GM21526 (cell line): ENCODE measurements at regions not wholly inside any gene's neighbourhood (a gene's known extent, or its start where the extent isn't known, plus 50 kb on each side); places are given as distances from the start of the nearest gene placed in this dataset.

ENCODE experiments used
- ATAC-seq: cut with Tn5 transposase; IDR thresholded peaks from one replicate; pipeline ENCODE4 v1.9.1; 2021; ENCODE audit warnings: moderate library complexity; ENCODE audit not compliant: unreplicated experiment, low FRiP score

- ATAC-seq, result no peak
Measured at GRCh38 chr6:6884193-6884627, 223.6 kb upstream of the RREB1 start.

GRCh38 chr6:6884916-6885315, 222.8 kb upstream of the RREB1 start:
- ATAC-seq, result no peak

- ATAC-seq, result no peak
Measured at GRCh38 chr6:6885521-6886170, 222.1 kb upstream of the RREB1 start.

- ATAC-seq, result no peak
Measured at GRCh38 chr6:6886171-6886885, 221.4 kb upstream of the RREB1 start.

- no peak for ATAC-seq
Measured at GRCh38 chr6:6886886-6887285, 220.9 kb upstream of the RREB1 start.

- ATAC-seq, result no peak
Measured at GRCh38 chr6:6889601-6890000, 218.2 kb upstream of the RREB1 start.

GRCh38 chr6:6890400-6890858, 217.3 kb upstream of the RREB1 start:
- ATAC-seq, result no peak

- no peak for ATAC-seq
Measured at GRCh38 chr6:6891125-6891721, 216.5 kb upstream of the RREB1 start.

GRCh38 chr6:6891949-6892461, 215.8 kb upstream of the RREB1 start:
- no peak for ATAC-seq

GRCh38 chr6:6892744-6893583, 214.8 kb upstream of the RREB1 start:
- ATAC-seq, result no peak

GRCh38 chr6:6893701-6894100, 214.1 kb upstream of the RREB1 start:
- no peak for ATAC-seq

GRCh38 chr6:6895929-6896328, 211.8 kb upstream of the RREB1 start:
- no peak for ATAC-seq

GRCh38 chr6:6897140-6897539, 210.6 kb upstream of the RREB1 start:
- ATAC-seq, result no peak

- ATAC-seq, result no peak
Measured at GRCh38 chr6:6900569-6901204, 207.1 kb upstream of the RREB1 start.

- ATAC-seq, result no peak
Measured at GRCh38 chr6:6901205-6901719, 206.5 kb upstream of the RREB1 start.

GRCh38 chr6:6901945-6902344, 205.8 kb upstream of the RREB1 start:
- ATAC-seq, result no peak

GRCh38 chr6:6905961-6906518, 201.7 kb upstream of the RREB1 start:
- no peak for ATAC-seq

GRCh38 chr6:6906570-6907213, 201.1 kb upstream of the RREB1 start:
- no peak for ATAC-seq

- no peak for ATAC-seq
Measured at GRCh38 chr6:6907286-6907685, 200.5 kb upstream of the RREB1 start.
